ENCODE measurements at regions not wholly inside any gene's neighbourhood (a gene's known extent, or its start where the extent isn't known, plus 50 kb on each side); places are given as distances from the start of the nearest gene placed in this dataset.

- no peak for TF ChIP-seq TSHZ2 (CRISPR knock-in tag; IDR thresholded peaks at IDR 0.05)
Measured at GRCh38 chr14:29282169-29282568, 515.6 kb downstream of the FOXG1 start (continued).

- ATAC-seq, result no peak
- no peak for TF ChIP-seq OSR1 (CRISPR knock-in tag; IDR thresholded peaks at IDR 0.05)
- TF ChIP-seq ZC3H10 (CRISPR knock-in tag; IDR thresholded peaks at IDR 0.05), result no peak
- TF ChIP-seq, protein P1, sequence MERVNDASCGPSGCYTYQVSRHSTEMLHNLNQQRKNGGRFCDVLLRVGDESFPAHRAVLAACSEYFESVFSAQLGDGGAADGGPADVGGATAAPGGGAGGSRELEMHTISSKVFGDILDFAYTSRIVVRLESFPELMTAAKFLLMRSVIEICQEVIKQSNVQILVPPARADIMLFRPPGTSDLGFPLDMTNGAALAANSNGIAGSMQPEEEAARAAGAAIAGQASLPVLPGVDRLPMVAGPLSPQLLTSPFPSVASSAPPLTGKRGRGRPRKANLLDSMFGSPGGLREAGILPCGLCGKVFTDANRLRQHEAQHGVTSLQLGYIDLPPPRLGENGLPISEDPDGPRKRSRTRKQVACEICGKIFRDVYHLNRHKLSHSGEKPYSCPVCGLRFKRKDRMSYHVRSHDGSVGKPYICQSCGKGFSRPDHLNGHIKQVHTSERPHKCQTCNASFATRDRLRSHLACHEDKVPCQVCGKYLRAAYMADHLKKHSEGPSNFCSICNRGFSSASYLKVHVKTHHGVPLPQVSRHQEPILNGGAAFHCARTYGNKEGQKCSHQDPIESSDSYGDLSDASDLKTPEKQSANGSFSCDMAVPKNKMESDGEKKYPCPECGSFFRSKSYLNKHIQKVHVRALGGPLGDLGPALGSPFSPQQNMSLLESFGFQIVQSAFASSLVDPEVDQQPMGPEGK (CRISPR knock-in tag; IDR thresholded peaks at IDR 0.05; ENCODE audit: borderline replicate concordance), result no peak
- TF ChIP-seq TOX (CRISPR knock-in tag; IDR thresholded peaks at IDR 0.05; ENCODE audit: borderline replicate concordance), result no peak
- no peak for TF ChIP-seq TCF4 (CRISPR knock-in tag; IDR thresholded peaks at IDR 0.05; ENCODE audit: borderline replicate concordance)
- TF ChIP-seq, protein P2, sequence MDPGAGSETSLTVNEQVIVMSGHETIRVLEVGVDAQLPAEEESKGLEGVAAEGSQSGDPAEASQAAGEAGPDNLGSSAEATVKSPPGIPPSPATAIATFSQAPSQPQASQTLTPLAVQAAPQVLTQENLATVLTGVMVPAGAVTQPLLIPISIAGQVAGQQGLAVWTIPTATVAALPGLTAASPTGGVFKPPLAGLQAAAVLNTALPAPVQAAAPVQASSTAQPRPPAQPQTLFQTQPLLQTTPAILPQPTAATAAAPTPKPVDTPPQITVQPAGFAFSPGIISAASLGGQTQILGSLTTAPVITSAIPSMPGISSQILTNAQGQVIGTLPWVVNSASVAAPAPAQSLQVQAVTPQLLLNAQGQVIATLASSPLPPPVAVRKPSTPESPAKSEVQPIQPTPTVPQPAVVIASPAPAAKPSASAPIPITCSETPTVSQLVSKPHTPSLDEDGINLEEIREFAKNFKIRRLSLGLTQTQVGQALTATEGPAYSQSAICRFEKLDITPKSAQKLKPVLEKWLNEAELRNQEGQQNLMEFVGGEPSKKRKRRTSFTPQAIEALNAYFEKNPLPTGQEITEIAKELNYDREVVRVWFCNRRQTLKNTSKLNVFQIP (CRISPR knock-in tag; IDR thresholded peaks at IDR 0.05; ENCODE audit: borderline replicate concordance, low read depth), result no peak
- TF ChIP-seq BACH2 (CRISPR knock-in tag; IDR thresholded peaks at IDR 0.05; ENCODE audit: borderline replicate concordance), result no peak
- TF ChIP-seq CSDC2 (CRISPR knock-in tag; IDR thresholded peaks at IDR 0.05), result no peak
Measured at GRCh38 chr14:29290441-29290840, 523.9 kb downstream of the FOXG1 start.

- TF ChIP-seq ZFP3 (CRISPR knock-in tag; IDR thresholded peaks at IDR 0.05), result no peak
- no peak for TF ChIP-seq BACH2 (CRISPR knock-in tag; IDR thresholded peaks at IDR 0.05; ENCODE audit: borderline replicate concordance)
- no peak for TF ChIP-seq ZC3H10 (CRISPR knock-in tag; IDR thresholded peaks at IDR 0.05)
- TF ChIP-seq, protein P1 (CRISPR knock-in tag; IDR thresholded peaks at IDR 0.05; ENCODE audit: borderline replicate concordance), result no peak
- no peak for TF ChIP-seq ZNF8 (CRISPR knock-in tag; IDR thresholded peaks at IDR 0.05)
- no peak for ATAC-seq
Measured at GRCh38 chr14:29299372-29299771, 532.8 kb downstream of the FOXG1 start.

GRCh38 chr14:29301571-29301970 is 535.0 kb downstream of the FOXG1 start:
- TF ChIP-seq ZNF70 (CRISPR knock-in tag; IDR thresholded peaks at IDR 0.05) (no peak), ARNTL (CRISPR knock-in tag; IDR thresholded peaks at IDR 0.05; ENCODE audit: borderline replicate concordance, low read depth) (no peak), BACH2 (CRISPR knock-in tag; IDR thresholded peaks at IDR 0.05; ENCODE audit: borderline replicate concordance) (no peak), CSDC2 (CRISPR knock-in tag; IDR thresholded peaks at IDR 0.05) (no peak), PPARA (CRISPR knock-in tag; IDR thresholded peaks at IDR 0.05; ENCODE audit: borderline replicate concordance) (no peak), ISL1 (CRISPR knock-in tag; IDR thresholded peaks at IDR 0.05) (no peak), GLIS3 (CRISPR knock-in tag; IDR thresholded peaks at IDR 0.05) (no peak), ZC3H10 (CRISPR knock-in tag; IDR thresholded peaks at IDR 0.05) (no peak), TOX (CRISPR knock-in tag; IDR thresholded peaks at IDR 0.05; ENCODE audit: borderline replicate concordance) (no peak), ZNF8 (CRISPR knock-in tag; IDR thresholded peaks at IDR 0.05) (no peak), SNAI2 (CRISPR knock-in tag; IDR thresholded peaks at IDR 0.05) (no peak)
- TF ChIP-seq, protein P1 (CRISPR knock-in tag; IDR thresholded peaks at IDR 0.05; ENCODE audit: borderline replicate concordance), result no peak
- TF ChIP-seq, protein P2 (CRISPR knock-in tag; IDR thresholded peaks at IDR 0.05; ENCODE audit: borderline replicate concordance, low read depth), result no peak
- TF ChIP-seq, protein P3, sequence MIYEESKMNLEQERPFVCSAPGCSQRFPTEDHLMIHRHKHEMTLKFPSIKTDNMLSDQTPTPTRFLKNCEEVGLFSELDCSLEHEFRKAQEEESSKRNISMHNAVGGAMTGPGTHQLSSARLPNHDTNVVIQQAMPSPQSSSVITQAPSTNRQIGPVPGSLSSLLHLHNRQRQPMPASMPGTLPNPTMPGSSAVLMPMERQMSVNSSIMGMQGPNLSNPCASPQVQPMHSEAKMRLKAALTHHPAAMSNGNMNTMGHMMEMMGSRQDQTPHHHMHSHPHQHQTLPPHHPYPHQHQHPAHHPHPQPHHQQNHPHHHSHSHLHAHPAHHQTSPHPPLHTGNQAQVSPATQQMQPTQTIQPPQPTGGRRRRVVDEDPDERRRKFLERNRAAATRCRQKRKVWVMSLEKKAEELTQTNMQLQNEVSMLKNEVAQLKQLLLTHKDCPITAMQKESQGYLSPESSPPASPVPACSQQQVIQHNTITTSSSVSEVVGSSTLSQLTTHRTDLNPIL (CRISPR knock-in tag; IDR thresholded peaks at IDR 0.05; ENCODE audit: low read depth), result no peak
- TF ChIP-seq, protein P4, sequence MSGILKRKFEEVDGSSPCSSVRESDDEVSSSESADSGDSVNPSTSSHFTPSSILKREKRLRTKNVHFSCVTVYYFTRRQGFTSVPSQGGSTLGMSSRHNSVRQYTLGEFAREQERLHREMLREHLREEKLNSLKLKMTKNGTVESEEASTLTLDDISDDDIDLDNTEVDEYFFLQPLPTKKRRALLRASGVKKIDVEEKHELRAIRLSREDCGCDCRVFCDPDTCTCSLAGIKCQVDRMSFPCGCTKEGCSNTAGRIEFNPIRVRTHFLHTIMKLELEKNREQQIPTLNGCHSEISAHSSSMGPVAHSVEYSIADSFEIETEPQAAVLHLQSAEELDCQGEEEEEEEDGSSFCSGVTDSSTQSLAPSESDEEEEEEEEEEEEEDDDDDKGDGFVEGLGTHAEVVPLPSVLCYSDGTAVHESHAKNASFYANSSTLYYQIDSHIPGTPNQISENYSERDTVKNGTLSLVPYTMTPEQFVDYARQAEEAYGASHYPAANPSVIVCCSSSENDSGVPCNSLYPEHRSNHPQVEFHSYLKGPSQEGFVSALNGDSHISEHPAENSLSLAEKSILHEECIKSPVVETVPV (CRISPR knock-in tag; IDR thresholded peaks at IDR 0.05), result no peak
- ATAC-seq, result no peak
